ENCODE measurements at regions not wholly inside any gene's neighbourhood (a gene's known extent, or its start where the extent isn't known, plus 50 kb on each side); places are given as distances from the start of the nearest gene placed in this dataset.

- Histone ChIP-seq H3K27ac (no peak overlapping the region), H3K9me3 (ENCODE audit: low read depth) (no peaks in the 10 kb centered on the region), H4K20me1 (ENCODE audit: insufficient read depth) (no peaks in the 10 kb centered on the region), H3K4me2 (ENCODE audit: unreplicated experiment) (no peak overlapping the region), H3K36me3 (ENCODE audit: low read depth) (no peaks in the 10 kb centered on the region), H3K4me3 (no peak overlapping the region), H3K9me2 (ENCODE audit: insufficient read depth) (no peaks in the 10 kb centered on the region), H3F3A (ENCODE audit: insufficient read depth) (peaks cover 5% of the 10 kb centered on the region; the same call in 1 of the 2 replicates), H3K9ac (no peak overlapping the region), H3K4me1 (ENCODE audit: insufficient read depth) (peaks cover 12% of the 10 kb centered on the region; the same call in 1 of the 2 replicates), H3K79me2 (ENCODE audit: insufficient read depth) (no peaks in the 10 kb centered on the region), H2AFZ (no peak overlapping the region), H3K27me3 (replicated peaks; ENCODE audit: insufficient read depth) (no peaks in the 10 kb centered on the region)
- TF ChIP-seq EZH2 (IDR thresholded peaks at IDR 0.05; ENCODE audit: insufficient read depth, poor library complexity, severe bottlenecking) (no peak), EZH2phosphoT487 (IDR thresholded peaks at IDR 0.05; ENCODE audit: insufficient read depth, low read depth) (no peak)
- no peak for DNase-seq
- 67 to 73% methylated on average over 3 to 4 of the region's 4 CpGs for WGBS, 2 experiments (ENCODE audit: low coverage in 1 of 2, low lambda C conversion rate in 2 of 2, missing lambda C conversion rate in 2 of 2)
- in situ Hi-C loops (cut with MboI): no loop called here
Measured at GRCh38 chr20:2244523-2244922, 51.3 kb upstream of the TGM3 start.

- Histone ChIP-seq H3K9me2 (ENCODE audit: insufficient read depth) (no peaks in the 10 kb centered on the region), H3K79me2 (ENCODE audit: insufficient read depth) (no peaks in the 10 kb centered on the region), H4K20me1 (ENCODE audit: insufficient read depth) (no peaks in the 10 kb centered on the region), H3K9ac (no peak overlapping the region), H2AFZ (no peak overlapping the region), H3K27ac (no peak overlapping the region), H3K9me3 (ENCODE audit: low read depth) (no peaks in the 10 kb centered on the region), H3K4me2 (ENCODE audit: unreplicated experiment) (no peak overlapping the region), H3K36me3 (ENCODE audit: low read depth) (no peaks in the 10 kb centered on the region), H3K4me3 (no peak overlapping the region), H3K4me1 (ENCODE audit: insufficient read depth) (peaks cover 12% of the 10 kb centered on the region; the same call in 1 of the 2 replicates), H3K27me3 (replicated peaks; ENCODE audit: insufficient read depth) (no peaks in the 10 kb centered on the region), H3F3A (ENCODE audit: insufficient read depth) (peaks cover 5% of the 10 kb centered on the region; the same call in 1 of the 2 replicates)
- no peak for TF ChIP-seq EZH2phosphoT487 (IDR thresholded peaks at IDR 0.05; ENCODE audit: insufficient read depth, low read depth)
- TF ChIP-seq EZH2 (IDR thresholded peaks at IDR 0.05; ENCODE audit: insufficient read depth, poor library complexity, severe bottlenecking): no peak
- in situ Hi-C loops (cut with MboI): no loop called here
- DNase-seq: no peak
- 52 to 71% methylated on average over 6 of the region's 6 CpGs for WGBS, 2 experiments (ENCODE audit: low coverage in 1 of 2, low lambda C conversion rate in 2 of 2, missing lambda C conversion rate in 2 of 2)
Measured at GRCh38 chr20:2244993-2245392, 50.8 kb upstream of the TGM3 start.

GRCh38 chr20:2245637-2246036, 50.2 kb upstream of the TGM3 start:
- H3K4me1 ChIP-seq (ENCODE audit: insufficient read depth): peaks cover 12% of the 10 kb centered on the region; the same call in 1 of the 2 replicates
- peaks cover 5% of the 10 kb centered on the region; the same call in 1 of the 2 replicates for H3F3A ChIP-seq (ENCODE audit: insufficient read depth)
- no peaks in the 10 kb centered on the region for H3K9me3 ChIP-seq (ENCODE audit: low read depth)
- H3K36me3 ChIP-seq (ENCODE audit: low read depth): no peaks in the 10 kb centered on the region
- no peaks in the 10 kb centered on the region for H3K27me3 ChIP-seq (replicated peaks; ENCODE audit: insufficient read depth)
- no peak overlapping the region for H3K27ac ChIP-seq
- no peaks in the 10 kb centered on the region for H3K79me2 ChIP-seq (ENCODE audit: insufficient read depth)
- H2AFZ ChIP-seq: no peak overlapping the region
- TF ChIP-seq EZH2phosphoT487 (IDR thresholded peaks at IDR 0.05; ENCODE audit: insufficient read depth, low read depth) (no peak), EZH2 (IDR thresholded peaks at IDR 0.05; ENCODE audit: insufficient read depth, poor library complexity, severe bottlenecking) (no peak)
- H3K9me2 ChIP-seq (ENCODE audit: insufficient read depth): no peaks in the 10 kb centered on the region
- H3K9ac ChIP-seq: no peak overlapping the region
- H4K20me1 ChIP-seq (ENCODE audit: insufficient read depth): no peaks in the 10 kb centered on the region
- no peak overlapping the region for H3K4me2 ChIP-seq (ENCODE audit: unreplicated experiment)
- 0 to 13% methylated on average over 1 of the region's 1 CpG for WGBS, 2 experiments (ENCODE audit: low coverage in 1 of 2, low lambda C conversion rate in 2 of 2, missing lambda C conversion rate in 2 of 2)
- no peak overlapping the region for H3K4me3 ChIP-seq
- DNase-seq: no peak
- in situ Hi-C loops (cut with MboI): no loop called here
